Dermis blood vessel endothelial cell (primary cell): ENCODE measurements at regions not wholly inside any gene's neighbourhood (a gene's known extent, or its start where the extent isn't known, plus 50 kb on each side); places are given as distances from the start of the nearest gene placed in this dataset.
"Not testable (repeated sequence)": the region's sequence is repeated elsewhere in the genome, so short reads cannot be mapped to it uniquely, and the experiment has no call there.

Source experiments
- DNase-seq: peaks from one replicate; pipeline ENCODE4 v3.0.0; 2010

DNA sequence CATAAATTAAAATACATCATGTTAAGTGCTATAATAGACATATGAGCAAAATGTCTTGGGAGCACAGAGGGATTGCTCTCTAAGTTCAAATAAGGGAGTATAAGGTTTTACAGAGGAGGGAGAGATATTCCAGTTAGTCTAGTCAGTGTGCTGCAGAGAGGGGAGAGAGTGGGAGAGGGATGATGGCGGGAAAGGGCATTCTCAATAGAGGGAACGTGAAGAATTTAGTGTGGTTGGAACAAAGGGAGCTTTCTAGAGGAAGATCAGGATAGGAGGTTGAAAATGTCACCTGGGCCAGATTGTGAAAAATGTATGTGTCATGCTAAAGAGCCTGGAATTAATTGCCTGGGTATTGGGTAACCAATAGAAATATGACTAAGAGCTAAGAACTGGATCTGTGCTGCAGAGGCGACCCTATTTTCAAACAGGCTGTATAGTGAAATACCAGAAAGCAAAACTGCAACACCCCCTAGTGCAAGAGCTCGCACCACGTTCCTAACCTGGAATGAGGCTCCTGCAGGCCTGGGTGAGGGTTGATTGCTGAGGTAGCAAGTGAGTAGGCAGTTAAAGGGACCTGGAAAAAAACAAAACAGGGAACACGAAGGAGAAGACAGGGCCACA, 791.8 kb upstream of the C9orf72 start:
- DNase-seq: no peak

DNA sequence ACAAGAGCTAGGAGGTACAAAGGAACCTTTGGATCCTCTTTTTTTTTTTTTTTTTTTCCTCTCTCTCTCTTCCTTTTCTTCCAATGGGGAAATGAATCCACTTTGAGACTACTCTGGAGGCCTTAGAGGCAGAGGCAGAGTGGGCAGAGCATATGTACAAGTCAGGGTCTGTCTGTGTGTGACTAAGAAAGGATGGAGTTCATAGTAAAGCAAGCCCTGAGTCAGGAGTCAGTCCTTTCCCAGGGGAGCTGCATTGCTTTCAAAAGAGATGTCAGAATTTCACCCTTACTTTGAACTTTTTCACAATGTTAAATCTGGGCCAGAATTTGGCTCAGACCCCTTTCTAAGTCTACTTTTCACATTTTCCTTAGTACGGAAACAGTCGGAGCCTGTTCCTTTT, 792.4 kb upstream of the C9orf72 start:
- DNase-seq: no peak

DNA sequence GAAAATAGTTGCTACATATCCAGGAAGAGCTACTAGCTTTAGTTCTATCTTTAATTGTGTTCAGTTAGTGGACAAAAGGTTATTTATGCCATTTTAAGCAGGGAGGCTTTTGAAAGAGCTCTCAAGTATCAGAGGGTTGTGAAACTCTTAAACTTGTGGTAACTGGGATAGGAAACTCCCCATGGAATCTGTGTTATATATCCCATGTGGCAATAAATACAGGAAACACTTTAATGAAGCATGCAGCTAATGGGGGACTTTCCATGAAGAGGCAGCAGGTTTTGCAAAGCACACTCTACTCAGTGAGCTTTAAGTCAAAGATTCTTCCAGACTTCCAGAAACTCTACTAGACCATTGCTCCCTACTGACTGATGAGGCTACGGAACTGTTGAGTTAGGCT, 805.0 kb upstream of the C9orf72 start:
- DNase-seq: no peak

DNA sequence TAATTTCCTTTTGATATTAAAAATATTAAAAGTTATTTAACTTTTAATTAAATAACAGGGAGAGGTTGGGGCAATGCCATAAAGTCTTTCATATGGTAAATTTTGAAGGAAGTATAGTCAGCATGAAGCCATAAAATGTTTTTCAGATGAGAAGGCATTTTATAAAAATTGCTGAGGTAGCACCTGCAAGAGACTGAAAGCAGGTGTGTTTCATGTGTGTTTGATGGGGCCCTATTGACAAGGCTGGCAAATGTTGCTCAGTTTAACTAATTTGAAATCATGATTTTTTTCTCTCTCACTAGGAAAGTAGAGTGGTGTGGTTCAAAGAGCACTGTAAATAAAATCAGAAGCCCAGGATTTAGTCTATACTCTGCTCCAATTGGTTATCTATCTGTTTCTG, 805.8 kb upstream of the C9orf72 start:
- no peak for DNase-seq

DNA sequence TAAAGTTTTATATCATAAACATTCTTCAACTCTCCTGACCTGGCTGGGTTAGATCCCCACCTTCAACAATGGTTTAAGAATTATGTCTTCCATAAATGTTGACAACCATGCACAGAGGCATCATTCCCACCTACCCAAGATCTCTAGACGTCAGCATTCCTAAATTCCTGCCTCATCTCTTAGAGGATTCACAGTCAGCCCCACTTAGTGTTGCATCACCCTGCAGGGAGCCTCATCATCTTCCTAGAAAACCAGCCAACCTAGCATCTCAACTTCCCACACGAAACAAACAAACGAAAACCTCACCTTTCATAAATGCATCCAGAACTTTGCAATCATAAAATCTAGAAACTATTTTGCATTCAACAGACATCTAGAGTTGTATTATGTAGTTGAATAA, 816.1 kb upstream of the C9orf72 start:
- no peak for DNase-seq

DNA sequence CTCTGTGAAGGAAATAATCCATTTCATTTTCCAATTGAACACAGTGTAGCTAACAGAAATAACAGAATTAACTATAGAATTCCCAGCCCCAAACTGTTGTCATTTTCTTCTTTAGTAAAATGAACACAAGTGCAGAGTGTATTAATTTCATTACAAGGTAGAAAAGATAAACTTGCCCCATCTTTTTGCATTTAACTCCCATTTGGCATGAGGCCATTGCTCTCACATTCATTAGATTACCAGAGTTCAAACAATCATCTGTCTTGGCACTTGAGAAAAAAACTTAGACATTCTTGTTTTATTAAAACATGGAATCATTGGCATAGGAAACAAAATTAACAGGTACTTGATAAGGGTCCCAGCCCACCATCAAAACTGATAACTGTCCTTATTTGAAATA, 821.5 kb upstream of the C9orf72 start:
- DNase-seq: no peak

DNA sequence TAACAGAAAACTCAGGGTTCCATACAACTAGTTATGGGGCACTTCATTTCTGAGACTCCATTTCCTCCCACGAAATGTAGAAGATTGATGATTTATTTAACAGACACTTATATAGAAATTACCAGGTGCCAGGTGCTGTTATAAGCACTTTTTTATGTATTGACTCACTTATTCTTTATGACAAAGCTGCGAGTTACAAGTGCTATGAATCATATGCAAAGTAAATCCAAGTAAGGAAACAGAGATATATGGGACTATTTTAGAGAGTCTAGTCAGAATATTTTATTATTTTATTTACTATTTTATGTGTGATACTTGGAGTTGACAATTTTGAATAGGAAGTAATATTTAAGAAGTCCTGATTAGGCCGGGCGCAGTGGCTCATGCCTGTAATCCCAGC, 822.8 kb upstream of the C9orf72 start:
- DNase-seq: no peak

DNA sequence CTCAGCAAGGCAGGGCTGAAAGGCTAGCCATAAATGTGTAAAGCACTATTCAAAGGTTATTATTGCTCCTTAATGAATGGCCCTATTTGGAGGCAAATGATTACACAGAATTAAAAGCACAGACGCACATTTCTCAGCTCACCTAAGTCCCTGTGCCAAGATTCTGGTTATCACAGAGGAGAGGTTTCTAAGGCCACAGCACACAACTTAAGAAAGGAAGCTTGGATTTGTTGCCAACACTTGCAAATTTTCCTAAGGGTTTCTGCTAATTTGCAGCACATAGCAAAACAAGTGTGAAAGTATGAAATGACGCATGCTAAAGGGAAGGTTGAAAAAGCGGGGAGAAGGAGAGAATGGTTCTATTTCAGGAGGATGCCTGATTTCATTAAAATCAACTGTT, 834.1 kb upstream of the C9orf72 start:
- no peak for DNase-seq

DNA sequence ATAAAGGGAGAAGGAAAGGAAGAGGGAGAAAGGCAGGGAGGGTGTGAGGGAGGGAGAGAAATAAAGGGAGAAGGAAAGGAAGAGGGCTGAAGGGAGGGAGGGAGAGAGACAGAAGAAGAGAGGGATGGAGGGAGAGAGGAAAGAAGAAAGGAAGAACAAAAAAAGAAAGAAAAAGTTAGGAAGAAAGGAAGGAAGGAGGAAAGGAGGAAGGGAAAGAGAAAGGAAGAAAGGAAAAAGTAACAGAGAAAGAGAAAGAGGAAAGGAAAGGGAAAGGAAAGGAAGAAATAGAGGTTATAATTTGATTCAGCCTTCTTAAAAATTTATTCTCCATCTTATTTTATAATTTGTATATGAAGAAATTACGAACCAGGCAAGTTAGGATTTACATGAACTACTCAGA, 836.6 kb upstream of the C9orf72 start:
- no peak for DNase-seq

DNA sequence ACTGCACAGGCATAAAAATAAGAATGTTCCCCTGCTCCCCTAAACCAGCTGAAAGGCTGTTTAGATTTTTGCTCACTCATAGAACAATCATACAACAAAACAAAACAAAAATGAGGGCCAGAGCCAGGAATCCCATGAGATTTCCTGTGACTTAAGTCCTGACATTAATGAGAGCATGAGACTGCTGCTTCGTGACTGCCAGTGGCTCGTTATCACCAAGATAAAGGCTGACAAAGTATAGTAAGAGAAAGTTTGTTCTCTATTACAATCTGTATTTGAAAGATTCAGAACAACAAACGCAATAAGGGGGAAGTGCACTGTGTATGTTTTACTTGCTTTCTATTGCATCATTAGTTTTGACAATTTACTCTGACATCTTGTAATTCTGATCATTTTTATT, 837.1 kb upstream of the C9orf72 start:
- DNase-seq: no peak

DNA sequence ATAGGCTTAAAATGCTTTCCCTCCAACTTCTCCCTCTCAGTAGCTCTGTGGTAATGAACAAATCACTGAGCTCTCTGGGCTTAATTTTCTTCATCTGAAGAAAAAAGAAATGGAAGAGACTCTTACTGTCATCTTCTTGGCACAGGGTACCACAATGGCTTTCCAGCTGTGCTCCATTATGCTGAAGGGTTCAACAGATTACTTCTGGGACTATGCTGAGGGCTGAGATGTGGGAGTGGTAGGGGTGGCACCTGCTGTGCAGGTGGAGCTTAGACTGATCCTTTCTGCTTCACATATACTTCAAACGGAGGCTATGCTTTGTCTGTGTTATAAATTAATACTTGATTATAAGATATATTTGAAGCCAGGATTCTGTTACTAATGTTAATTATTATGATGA, 840.2 kb upstream of the C9orf72 start:
- no peak for DNase-seq

DNA sequence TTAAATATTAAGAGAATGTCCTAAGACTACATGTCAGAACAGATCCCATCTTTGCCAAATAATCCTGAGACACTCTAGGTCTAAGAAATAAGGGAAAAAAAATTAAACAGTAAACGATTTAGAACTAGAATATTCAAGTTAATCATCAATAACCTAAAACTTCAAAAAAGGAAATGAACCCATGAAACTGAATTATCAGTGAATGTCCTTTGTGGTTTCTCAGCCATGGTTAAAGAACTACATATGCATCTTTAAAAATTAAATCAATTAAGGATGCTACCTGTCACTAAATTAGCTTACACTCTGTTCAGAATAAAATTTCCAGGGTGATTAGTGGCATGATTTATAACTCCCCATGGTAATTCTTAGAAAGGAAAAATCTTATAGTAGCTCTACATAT, 850.0 kb upstream of the C9orf72 start:
- DNase-seq: no peak

DNA sequence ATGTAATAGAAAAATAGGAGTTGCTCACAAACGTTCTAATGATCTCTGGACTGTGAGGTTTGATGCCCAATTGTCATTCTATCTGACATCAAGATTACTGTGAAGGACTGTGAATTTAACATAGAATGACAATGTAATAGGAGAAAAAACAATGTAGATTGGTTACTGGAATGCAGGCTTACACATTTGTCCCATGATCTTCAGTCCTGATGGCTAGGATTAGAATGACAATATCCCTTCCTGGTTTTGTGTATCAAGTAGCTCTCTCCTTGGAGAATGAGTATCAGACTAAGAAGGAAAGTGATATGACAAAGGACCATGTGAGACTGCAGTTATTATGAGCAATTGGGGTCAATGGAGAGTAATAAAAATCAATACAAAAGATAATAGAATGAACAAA, 862.2 kb upstream of the C9orf72 start:
- DNase-seq: no peak

DNA sequence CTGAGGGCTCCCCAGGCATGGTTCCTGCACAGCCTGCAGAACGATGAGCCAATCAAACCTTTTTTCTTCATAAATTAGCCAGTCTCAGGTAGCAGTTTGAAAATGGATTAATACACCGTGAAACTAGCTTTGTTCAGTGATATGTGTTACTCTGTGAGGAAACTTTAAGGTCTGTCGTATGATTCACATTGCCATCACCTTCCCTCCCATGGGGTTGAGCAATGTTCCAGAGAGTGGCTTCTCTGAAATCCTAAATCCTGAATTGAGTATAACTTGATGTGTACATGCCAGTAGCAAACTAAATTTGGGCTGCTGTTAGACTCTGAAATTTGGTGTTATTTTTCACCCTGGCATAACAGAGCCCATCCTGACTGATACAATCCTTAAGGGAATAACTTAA, 866.4 kb upstream of the C9orf72 start:
- DNase-seq: no peak

DNA sequence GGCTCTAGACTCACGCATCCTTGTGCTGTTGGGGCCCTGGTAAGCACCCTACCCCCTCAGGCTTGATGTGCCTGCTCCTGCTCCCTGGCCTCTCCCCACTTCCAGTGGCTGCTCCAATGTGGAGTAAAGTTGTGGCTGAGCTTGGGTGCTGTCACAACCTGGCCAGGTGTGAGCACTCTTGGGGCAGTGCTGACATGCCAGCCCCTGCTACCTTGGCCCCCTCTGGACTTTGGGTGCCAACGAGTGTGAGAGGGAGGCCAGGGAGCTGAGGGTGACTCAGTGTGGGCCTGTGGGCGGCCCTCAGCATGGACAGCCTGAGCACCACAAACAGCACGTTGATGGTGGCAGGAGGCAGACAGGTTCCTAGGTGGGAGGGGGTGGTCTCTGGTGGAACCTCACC, 870.2 kb upstream of the C9orf72 start:
- DNase-seq: no peak

DNA sequence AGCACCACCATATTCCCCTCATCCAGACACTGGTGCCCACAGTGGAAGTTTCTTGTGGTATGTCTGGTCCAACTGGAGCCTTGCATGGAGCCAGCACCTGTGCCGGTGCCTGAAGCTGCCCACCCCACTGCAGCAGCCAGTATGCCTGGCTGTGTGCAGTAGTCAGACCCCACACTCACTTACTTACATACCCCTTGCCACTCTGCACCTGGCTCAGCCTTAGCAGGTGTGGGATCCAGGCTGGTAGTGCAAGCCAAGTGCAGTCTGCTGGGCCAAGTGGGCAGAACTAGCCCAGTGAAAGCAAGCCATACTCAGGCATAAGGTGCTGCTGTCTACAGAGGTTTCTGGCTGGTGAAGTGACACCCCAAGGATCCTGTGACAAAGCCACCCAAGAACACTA, 871.4 kb upstream of the C9orf72 start:
- DNase-seq: no peak

DNA sequence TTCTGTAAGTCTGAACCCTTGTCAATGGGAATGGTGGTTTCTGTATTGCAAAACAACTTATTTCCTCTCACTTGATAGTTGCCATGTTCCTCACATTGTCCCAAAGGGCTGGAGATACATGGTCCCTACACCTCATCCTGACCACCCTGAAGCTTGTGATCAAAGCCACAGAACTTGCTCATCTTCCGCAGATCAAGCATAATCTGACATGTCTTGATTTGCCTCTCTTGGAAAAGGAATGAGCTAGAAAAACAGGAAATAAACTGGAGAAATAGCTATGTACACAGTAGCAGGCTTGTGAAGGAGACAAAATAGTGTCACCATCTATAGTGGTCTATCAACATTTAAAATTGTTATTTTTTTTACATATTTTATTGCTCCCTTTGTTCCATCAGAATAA, 871.9 kb upstream of the C9orf72 start:
- DNase-seq: no peak

DNA sequence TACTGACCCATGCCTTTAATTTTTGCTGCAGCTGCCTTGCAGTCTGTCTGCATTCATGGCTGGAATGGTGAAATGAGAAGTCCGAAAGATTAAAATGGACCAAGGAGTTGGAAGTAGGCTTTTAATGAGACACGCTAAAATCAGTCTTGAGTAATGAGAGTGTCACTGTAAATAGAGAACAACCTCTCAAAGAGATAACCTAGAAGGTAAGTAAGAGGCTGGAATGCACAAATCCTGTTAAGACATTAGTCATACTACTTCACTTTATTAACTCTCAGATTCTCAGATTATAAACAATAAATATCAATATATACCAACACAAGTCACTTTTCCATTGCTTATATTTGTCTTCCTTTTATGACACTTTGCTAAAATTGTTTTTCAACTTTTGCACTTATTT, 880.6 kb upstream of the C9orf72 start:
- no peak for DNase-seq

DNA sequence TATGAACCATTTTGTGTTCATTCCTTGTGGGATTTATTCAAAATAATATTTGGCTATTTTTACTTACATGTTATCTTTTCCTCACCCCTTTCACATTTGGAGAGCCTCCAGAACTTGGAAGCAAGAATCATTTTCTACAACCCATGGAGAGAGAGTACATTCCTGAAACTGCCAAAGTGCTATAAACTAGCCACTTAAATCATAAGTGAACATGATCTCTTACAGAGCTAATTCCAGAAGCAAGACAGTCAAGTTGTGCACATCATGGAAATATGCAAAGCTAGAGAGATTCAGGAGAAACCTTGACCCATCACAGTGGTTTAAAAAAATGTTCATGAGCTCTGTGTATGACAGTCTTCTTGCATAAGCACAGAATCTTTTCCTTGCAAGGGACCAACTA, 883.6 kb upstream of the C9orf72 start:
- no peak for DNase-seq

DNA sequence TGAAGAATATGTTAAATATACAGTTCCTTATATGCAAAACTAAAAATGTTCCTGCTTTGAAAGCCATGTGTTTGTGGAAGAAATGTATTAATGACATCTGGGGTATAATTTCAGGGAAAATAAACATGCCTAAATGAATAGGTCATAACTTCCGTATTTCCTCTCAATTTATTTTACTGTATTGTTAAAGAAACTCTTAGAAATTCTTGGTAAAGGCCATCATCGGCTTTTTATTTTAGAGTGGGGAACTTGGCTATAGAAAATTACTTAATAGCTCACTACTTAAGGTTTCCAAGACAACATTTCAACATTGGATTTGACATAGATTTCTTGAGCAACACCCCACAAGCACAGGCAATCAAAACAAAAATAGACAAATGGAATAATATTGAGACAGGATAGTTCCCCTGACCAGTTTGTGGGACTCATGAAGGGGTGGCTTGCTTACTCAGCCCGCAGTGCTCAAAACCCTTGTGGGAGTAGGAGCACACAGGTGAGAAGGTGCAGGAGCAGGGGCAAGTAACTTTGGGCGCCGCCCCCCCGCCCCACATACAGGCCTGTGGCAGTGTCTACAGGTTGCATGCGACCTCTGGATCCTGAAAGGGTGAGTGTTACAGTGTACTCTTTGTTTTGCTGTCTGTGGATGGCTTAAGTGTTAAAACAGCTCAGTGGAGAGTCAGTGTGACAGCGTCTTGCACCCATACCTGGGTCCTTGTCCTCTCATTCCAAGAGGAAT, 891.4 kb upstream of the C9orf72 start:
- DNase-seq: no peak

DNA sequence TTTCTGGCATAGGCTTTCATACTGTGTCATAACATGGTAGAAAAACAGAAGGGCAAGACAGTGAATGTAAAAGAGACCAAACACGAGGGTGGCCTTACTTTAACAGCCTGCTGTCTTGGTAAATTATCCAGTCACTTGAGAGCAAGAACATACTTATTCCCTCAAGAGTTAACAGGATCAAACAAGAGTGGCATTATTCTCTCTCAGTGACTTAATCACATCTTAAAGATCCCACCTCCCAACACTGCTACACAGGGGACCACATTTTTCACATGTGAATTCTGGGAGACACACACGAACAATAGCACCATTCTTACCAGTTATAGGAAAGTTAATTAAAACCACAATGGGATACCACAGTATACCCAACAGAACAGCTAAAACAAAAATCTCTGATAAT, 898.0 kb upstream of the C9orf72 start:
- no peak for DNase-seq

DNA sequence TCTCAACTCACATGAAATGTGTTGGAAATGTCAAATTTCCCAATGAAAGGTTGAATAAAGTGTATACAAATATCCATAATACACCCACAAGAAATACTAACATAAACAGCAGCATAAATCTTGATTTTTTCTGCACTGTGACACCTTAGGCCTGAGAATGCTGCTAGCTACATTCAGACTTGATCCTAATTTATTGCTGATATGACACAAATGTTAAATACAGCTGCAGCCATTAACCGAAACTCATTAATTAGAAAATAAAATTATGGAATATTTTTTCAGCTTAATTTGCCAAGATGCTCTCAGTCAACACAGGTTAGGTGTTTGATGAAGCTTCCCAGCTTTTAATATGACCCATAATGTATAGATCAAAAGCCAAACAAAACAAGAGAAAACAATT, 914.3 kb upstream of the C9orf72 start:
- no peak for DNase-seq

DNA sequence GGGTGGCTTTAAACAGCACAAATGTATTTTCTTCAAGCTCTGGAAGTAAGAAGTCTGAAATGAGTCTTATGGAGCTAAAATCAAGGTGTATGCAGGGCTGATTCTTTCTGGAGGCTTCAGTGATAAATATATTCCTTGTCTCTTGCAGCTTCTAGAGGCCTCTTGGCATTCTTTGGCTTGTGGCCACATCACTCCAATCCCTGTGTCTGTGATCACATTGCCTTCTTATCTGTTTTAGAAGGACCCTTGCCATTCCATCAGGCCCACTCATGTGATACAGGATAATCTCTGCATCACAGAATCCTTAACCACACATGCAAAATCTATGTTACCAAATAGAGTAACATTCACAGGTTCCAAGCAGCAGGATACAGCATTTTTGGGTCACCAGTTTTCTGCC, 917.8 kb upstream of the C9orf72 start:
- DNase-seq: no peak

DNA sequence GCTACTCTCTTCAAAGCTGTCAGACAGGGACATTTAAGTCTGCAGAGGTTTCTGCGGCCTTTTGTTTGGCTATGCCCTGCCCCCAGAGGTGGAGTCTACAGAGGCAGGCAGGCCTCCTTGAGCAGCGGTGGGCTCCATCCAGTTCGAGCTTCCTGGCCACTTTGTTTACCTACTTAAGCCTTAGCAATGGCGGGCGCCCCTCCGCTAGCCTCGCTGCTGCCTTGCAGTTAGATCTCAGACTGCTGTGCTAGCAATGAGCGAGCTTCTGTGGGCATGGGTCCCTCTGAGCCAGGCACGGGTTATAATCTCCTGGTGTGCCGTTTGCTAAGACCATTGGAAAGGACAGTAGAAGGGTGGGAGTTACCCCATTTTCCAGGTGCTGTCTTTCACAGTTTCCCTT, 924.9 kb upstream of the C9orf72 start:
- DNase-seq: not testable (repeated sequence)

DNA sequence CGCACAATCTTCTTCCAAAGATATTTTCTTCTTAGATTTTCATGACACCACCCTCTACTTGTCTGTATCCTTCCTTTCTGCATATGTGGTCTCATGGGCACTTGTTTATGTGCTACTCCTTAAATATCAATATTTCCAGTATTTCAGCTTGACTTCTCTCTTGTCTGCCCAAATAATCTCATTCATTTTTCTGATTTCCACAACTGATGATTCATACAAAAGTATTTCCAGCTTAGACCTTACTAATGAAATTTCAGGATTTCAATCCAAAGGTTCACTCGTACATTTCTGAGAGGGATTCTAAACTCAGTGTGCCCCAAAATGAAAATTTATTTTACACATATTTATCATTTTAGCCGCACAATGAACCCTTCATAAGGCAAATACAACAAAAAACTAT, 928.9 kb upstream of the C9orf72 start:
- DNase-seq: no peak
